HCT116 (cell line): ENCODE measurements at regions not wholly inside any gene's neighbourhood (a gene's known extent, or its start where the extent isn't known, plus 50 kb on each side); places are given as distances from the start of the nearest gene placed in this dataset.

Source experiments
- ATAC-seq: fragments of 200-7000 bp; cut with Tn5 transposase; 2 replicates; pipeline ENCODE4 v1.9.1; 2020; ENCODE audit warnings: mild to moderate bottlenecking, moderate library complexity
- BruUV-seq: library from RNA; stranded (reverse); fragments of 400-500 nt; replicated peaks from 2 replicates; lab custom pipeline; 2021; lab: Mats Ljungman, UMichigan
- CTCF ChIA-PET: fragments of 300-600 bp; sonication (Branson Sonifier 250); formaldehyde crosslinking; loops from one replicate; lab custom pipeline; 2021; ENCODE audit warnings: antibody characterized with exemption; lab: Charles Lee
- POLR2A ChIA-PET: fragments of 300-600, 350-600 bp; sonication (Branson Sonifier 250); formaldehyde crosslinking; loops from one replicate; lab custom pipeline; 2021; ENCODE audit warnings: antibody characterized with exemption; lab: Charles Lee
- RAD21 ChIA-PET, 2 experiments: fragments of 300-600 bp; sonication (Branson Sonifier 250); formaldehyde crosslinking; loops; one replicate each; lab custom pipeline; 2023; ENCODE audit warnings: low total read pairs in 2 of 2; ENCODE audit not compliant: uncharacterized antibody in 2 of 2, unreplicated experiment in 2 of 2, low non-redundant PET in 1 of 2; lab: Charles Lee
- DNase-seq: peaks from one replicate; pipeline ENCODE4 v3.0.0-alpha.2; 2010; ENCODE audit warnings: low read depth, low spot score
- H2AFZ ChIP-seq: fragments of 200-600 bp; shearing (Covaris generic), sonication (generic); 2 replicates; pipeline ENCODE4 v1.6.1; 2017; ENCODE audit warnings: low read depth, mixed run types, mixed read lengths, antibody characterized with exemption, low read length; ENCODE audit not compliant: poor library complexity, severe bottlenecking
- H3K27ac ChIP-seq: 2 replicates; pipeline ENCODE4 v1.5.1; 2012; ENCODE audit warnings: low read depth, low read length
- H3K27me3 ChIP-seq: fragments of 200-600 bp; sonication (generic); 2 replicates; pipeline ENCODE4 v1.6.1; 2016; ENCODE audit warnings: mixed run types, low read length, mixed read lengths; ENCODE audit not compliant: insufficient read depth
- H3K36me3 ChIP-seq, 2 experiments: fragments of 200-500 bp in 1 of 2; fragments of 200-600 bp in 1 of 2; sonication (Bioruptor generic) in 1 of 2; sonication (generic) in 1 of 2; 2 replicates each; pipeline versions ENCODE4 v1.5.1 to v1.6.1; 2014 to 2016; ENCODE audit warnings: low read length in 2 of 2, inconsistent platforms in 1 of 2, mixed read lengths in 1 of 2, mixed run types in 1 of 2; ENCODE audit not compliant: insufficient read depth in 2 of 2, control insufficient read depth in 1 of 2
- H3K4me1 ChIP-seq, 2 experiments: fragments of 200-600 bp in 1 of 2; sonication (generic) in 1 of 2; 2 replicates each; pipeline versions ENCODE4 v1.5.1 to v1.6.1; 2012 to 2017; ENCODE audit warnings: low read length in 2 of 2, inconsistent platforms in 1 of 2, mild to moderate bottlenecking in 1 of 2, mixed read lengths in 1 of 2, mixed run types in 1 of 2, moderate library complexity in 1 of 2; ENCODE audit not compliant: insufficient read depth in 2 of 2, control insufficient read depth in 1 of 2
- H3K4me2 ChIP-seq: fragments of 200-600 bp; sonication (generic); 2 replicates; pipeline ENCODE4 v1.6.1; 2017; ENCODE audit warnings: mixed run types, low read length, mixed read lengths
- H3K4me3 ChIP-seq, 2 experiments: fragments of 200-600 bp in 1 of 2; sonication (generic) in 1 of 2; replicated peaks in 1 of 2; 2 replicates each; pipeline ENCODE4 v1.5.1; 2011 to 2016; ENCODE audit warnings: low read length in 2 of 2, control low read depth in 1 of 2, low read depth in 1 of 2, mild to moderate bottlenecking in 1 of 2, mixed read lengths in 1 of 2, mixed run types in 1 of 2
- H3K79me2 ChIP-seq: fragments of 200-600 bp; sonication (generic); 2 replicates; pipeline ENCODE4 v1.6.1; 2017; ENCODE audit warnings: mild to moderate bottlenecking, mixed run types, low read length, moderate library complexity, mixed read lengths; ENCODE audit not compliant: insufficient read depth
- H3K9ac ChIP-seq: fragments of 200-600 bp; sonication (generic); 2 replicates; pipeline ENCODE4 v1.6.1; 2016; ENCODE audit warnings: low read length, mixed read lengths
- H3K9me2 ChIP-seq: fragments of 200-600 bp; sonication (generic), shearing (Covaris generic); 2 replicates; pipeline ENCODE4 v1.6.1; 2017; ENCODE audit warnings: mixed run types, mild to moderate bottlenecking, moderate library complexity; ENCODE audit not compliant: insufficient read depth
- H3K9me3 ChIP-seq, 2 experiments: fragments of 200-500 bp in 1 of 2; fragments of 200-600 bp in 1 of 2; sonication (Bioruptor generic) in 1 of 2; sonication (generic) in 1 of 2; 2 replicates each; pipeline ENCODE4 v1.6.1; 2014 to 2017; ENCODE audit warnings: low read length in 2 of 2, mixed read lengths in 2 of 2, inconsistent platforms in 1 of 2, low read depth in 1 of 2, mild to moderate bottlenecking in 1 of 2, mixed run types in 1 of 2, moderate library complexity in 1 of 2; ENCODE audit not compliant: control insufficient read depth in 1 of 2, insufficient read depth in 1 of 2
- H4K20me1 ChIP-seq: fragments of 200-600 bp; sonication (generic), shearing (Covaris generic); 2 replicates; pipeline ENCODE4 v1.6.1; 2017; ENCODE audit warnings: mixed run types, mild to moderate bottlenecking, moderate library complexity; ENCODE audit not compliant: insufficient read depth
- EGR1 ChIP-seq: IDR thresholded peaks from 2 replicates; pipeline ENCODE4 v1.6.1; 2012; ENCODE audit warnings: low read depth
- RAD21 ChIP-seq: IDR thresholded peaks from 2 replicates; pipeline ENCODE4 v1.6.1; 2012; ENCODE audit warnings: low read depth, mild to moderate bottlenecking
- SIN3A ChIP-seq: IDR thresholded peaks from 2 replicates; pipeline ENCODE4 v1.6.1; 2012; ENCODE audit warnings: low read depth
- SP1 ChIP-seq: IDR thresholded peaks from 2 replicates; pipeline ENCODE4 v1.6.1; 2012; ENCODE audit warnings: low read depth
- YY1 ChIP-seq: IDR thresholded peaks from 2 replicates; pipeline ENCODE4 v1.6.1; 2011; ENCODE audit warnings: low read length, low read depth, moderate library complexity, mild to moderate bottlenecking; ENCODE audit not compliant: insufficient replicate concordance; ENCODE audit errors: extremely low read depth
- ZFX ChIP-seq: fragments of 450-650 bp; IDR thresholded peaks from 2 replicates; pipeline ENCODE4 v1.6.1; 2017
- ZNF274 ChIP-seq: fragments of 200-500 bp; sonication (Bioruptor generic); IDR thresholded peaks from 2 replicates; pipeline ENCODE4 v1.6.1; 2014; ENCODE audit warnings: mild to moderate bottlenecking, low read depth, low read length, inconsistent platforms
- intact Hi-C: fragments of 100-400 bp; cut with micrococcal nuclease; formaldehyde crosslinking; loops from 2 replicates; pipeline ENCODE4 v1.10.0; 2022
- TF ChIP-seq, protein P1 (sequence below): IDR thresholded peaks from 2 replicates; pipeline ENCODE4 v1.6.1; 2012; ENCODE audit warnings: low read depth

DNA sequence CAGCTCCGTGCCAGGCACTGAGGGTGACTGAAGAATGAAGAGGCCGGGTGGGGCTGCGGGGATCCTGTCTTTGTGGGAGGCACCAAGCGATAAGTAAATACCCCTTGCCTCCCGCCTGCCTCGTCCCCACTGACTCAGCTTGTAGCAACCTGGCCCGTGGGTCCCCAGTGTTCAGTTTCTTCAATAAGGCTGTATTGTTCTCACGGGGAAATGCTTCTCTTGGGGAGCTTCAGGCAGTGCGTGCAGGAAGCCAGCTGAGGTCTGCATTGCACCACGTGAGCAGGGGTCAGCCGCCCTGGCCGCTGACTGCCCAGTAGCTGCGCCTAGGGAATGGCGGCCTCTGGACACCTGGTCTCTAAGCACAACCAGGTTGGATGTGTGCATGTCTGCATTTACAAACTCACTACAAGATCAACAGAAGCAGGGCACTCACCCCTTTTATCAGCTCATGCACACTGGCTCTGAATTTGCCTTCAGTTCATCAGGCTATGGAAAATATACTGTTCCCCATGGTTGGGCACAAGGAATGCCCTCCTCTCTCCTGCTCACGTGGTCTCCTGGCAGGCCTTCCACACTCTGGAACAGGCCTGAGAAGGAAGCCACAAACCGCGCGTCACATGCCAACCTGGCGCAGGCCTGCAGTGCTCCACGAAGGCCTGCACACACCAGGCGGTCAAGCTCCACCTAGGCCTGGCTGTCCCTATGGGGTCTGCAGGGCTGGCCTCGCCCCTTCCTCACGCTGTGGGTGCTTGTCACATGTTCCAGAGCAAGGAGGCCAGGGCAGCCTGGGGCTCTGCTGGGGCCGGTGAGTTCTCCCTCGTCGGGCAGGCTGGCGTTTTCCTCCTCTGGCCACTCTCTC is 135.7 kb upstream of the RNF32 start:
- intact Hi-C loops = no loop called here
- no peaks in the 10 kb centered on the region for H3K79me2 ChIP-seq
- CTCF ChIA-PET = no interaction called here
- H3K9ac ChIP-seq = no peak overlapping the region
- H3K9me2 ChIP-seq = no peaks in the 10 kb centered on the region
- ATAC-seq = no peak
- no peaks in the 10 kb centered on the region for H4K20me1 ChIP-seq
- no peak overlapping the region for H3K4me3 ChIP-seq
- TF ChIP-seq RAD21 (no peak), ZNF274 (no peak), ZFX (no peak), YY1 (no peak), EGR1 (no peak), SIN3A (no peak), SP1 (no peak)
- TF ChIP-seq, protein P1, sequence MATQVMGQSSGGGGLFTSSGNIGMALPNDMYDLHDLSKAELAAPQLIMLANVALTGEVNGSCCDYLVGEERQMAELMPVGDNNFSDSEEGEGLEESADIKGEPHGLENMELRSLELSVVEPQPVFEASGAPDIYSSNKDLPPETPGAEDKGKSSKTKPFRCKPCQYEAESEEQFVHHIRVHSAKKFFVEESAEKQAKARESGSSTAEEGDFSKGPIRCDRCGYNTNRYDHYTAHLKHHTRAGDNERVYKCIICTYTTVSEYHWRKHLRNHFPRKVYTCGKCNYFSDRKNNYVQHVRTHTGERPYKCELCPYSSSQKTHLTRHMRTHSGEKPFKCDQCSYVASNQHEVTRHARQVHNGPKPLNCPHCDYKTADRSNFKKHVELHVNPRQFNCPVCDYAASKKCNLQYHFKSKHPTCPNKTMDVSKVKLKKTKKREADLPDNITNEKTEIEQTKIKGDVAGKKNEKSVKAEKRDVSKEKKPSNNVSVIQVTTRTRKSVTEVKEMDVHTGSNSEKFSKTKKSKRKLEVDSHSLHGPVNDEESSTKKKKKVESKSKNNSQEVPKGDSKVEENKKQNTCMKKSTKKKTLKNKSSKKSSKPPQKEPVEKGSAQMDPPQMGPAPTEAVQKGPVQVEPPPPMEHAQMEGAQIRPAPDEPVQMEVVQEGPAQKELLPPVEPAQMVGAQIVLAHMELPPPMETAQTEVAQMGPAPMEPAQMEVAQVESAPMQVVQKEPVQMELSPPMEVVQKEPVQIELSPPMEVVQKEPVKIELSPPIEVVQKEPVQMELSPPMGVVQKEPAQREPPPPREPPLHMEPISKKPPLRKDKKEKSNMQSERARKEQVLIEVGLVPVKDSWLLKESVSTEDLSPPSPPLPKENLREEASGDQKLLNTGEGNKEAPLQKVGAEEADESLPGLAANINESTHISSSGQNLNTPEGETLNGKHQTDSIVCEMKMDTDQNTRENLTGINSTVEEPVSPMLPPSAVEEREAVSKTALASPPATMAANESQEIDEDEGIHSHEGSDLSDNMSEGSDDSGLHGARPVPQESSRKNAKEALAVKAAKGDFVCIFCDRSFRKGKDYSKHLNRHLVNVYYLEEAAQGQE = no peak
- H2AFZ ChIP-seq = no peak overlapping the region
- no peak overlapping the region for H3K27ac ChIP-seq
- H3K4me2 ChIP-seq = no peak overlapping the region
- H3K9me3 ChIP-seq = no peaks in the 10 kb centered on the region
- RAD21 ChIA-PET = no interaction called here
- DNase-seq = no peak
- H3K36me3 ChIP-seq = no peaks in the 10 kb centered on the region
- peaks cover 6% of the 10 kb centered on the region for H3K27me3 ChIP-seq
- POLR2A ChIA-PET = no interaction called here
- no TSS peak for BruUV-seq
- no peaks in the 10 kb centered on the region for H3K4me1 ChIP-seq
